Uterus (tissue), 3 donors: ENCODE measurements at regions not wholly inside any gene's neighbourhood (a gene's known extent, or its start where the extent isn't known, plus 50 kb on each side); places are given as distances from the start of the nearest gene placed in this dataset.

Experiments used
- DNase-seq, 2 donors: peaks; one replicate each; pipeline ENCODE4 v3.0.0-alpha.2; 2019 to 2020
- H3K27ac ChIP-seq, 2 donors: fragments of 200-600 bp; sonication (generic); 1 replicate in 1 of 2; 2 replicates in 1 of 2; pipeline ENCODE4 v1.5.1; 2016 to 2018
- H3K27me3 ChIP-seq, 2 donors: fragments of 200-600 bp; sonication (generic); one replicate each; pipeline ENCODE4 v1.5.1; 2018 to 2019; ENCODE audit warnings: control low read depth in 1 of 2
- H3K36me3 ChIP-seq, 2 donors: fragments of 200-600 bp; sonication (generic); one replicate each; pipeline ENCODE4 v1.5.1; 2019; ENCODE audit warnings: control low read depth in 1 of 2
- H3K4me1 ChIP-seq, 2 donors: fragments of 200-600 bp; sonication (generic); one replicate each; pipeline ENCODE4 v1.5.1; 2018 to 2019; ENCODE audit warnings: control low read depth in 1 of 2
- H3K4me3 ChIP-seq, 2 donors: fragments of 200-600 bp; sonication (generic); 1 replicate in 1 of 2; 2 replicates in 1 of 2; pipeline ENCODE4 v1.5.1; 2018 to 2019; ENCODE audit warnings: mild to moderate bottlenecking in 1 of 2
- H3K9me3 ChIP-seq, 2 donors: fragments of 200-600 bp; sonication (generic); one replicate each; pipeline ENCODE4 v1.5.1; 2019; ENCODE audit warnings: control low read depth in 1 of 2
- CTCF ChIP-seq, 4 experiments: fragments of 200-600 bp in 2 of 4; fragments of 450-650 bp in 2 of 4; sonication (generic) in 2 of 4; IDR thresholded peaks; one replicate each; pipeline ENCODE4 v1.5.1; 2016 to 2019; ENCODE audit warnings: antibody characterized with exemption in 4 of 4, mild to moderate bottlenecking in 2 of 4, moderate library complexity in 1 of 4
- POLR2A ChIP-seq, 2 donors: fragments of 450-650 bp; IDR thresholded peaks; one replicate each; pipeline ENCODE4 v1.6.1; 2016; ENCODE audit warnings: antibody characterized with exemption in 2 of 2, mild to moderate bottlenecking in 1 of 2, moderate library complexity in 1 of 2
- intact Hi-C: fragments of 100-400 bp; cut with DNase I; formaldehyde crosslinking; loops from one replicate; pipeline ENCODE4 v1.15.1; 2023; ENCODE audit warnings: low total_unique reads
- donor health status: DM: yes; HTN: yes; CAD: no.

- no peak overlapping the region for H3K4me3 ChIP-seq
- no peaks in the 10 kb centered on the region for H3K9me3 ChIP-seq
- no peaks in the 10 kb centered on the region for H3K4me1 ChIP-seq
- no peak for DNase-seq
- no peak overlapping the region for H3K27ac ChIP-seq
- no peaks in the 10 kb centered on the region for H3K27me3 ChIP-seq
- no peaks in the 10 kb centered on the region for H3K36me3 ChIP-seq
- intact Hi-C loops = no loop called here
- TF ChIP-seq POLR2A (IDR thresholded peaks at IDR 0.05) = no peak
- no peak for TF ChIP-seq CTCF (IDR thresholded peaks at IDR 0.05)
These were observed 901.4 kb downstream of the DCDC2C start for GRCh38 chr2:4604767-4605166.

GRCh38 chr2:4618141-4618540 is 914.8 kb downstream of the DCDC2C start:
- no peak for DNase-seq
- Histone ChIP-seq H3K36me3 (no peaks in the 10 kb centered on the region), H3K27me3 (no peaks in the 10 kb centered on the region), H3K9me3 (no peaks in the 10 kb centered on the region), H3K4me1 (no peaks in the 10 kb centered on the region), H3K27ac (no peak overlapping the region), H3K4me3 (no peak overlapping the region)
- intact Hi-C loops = no loop called here
- TF ChIP-seq CTCF (IDR thresholded peaks at IDR 0.05) (no peak), POLR2A (IDR thresholded peaks at IDR 0.05) (no peak)

- Histone ChIP-seq H3K4me1 (no peaks in the 10 kb centered on the region), H3K9me3 (no peaks in the 10 kb centered on the region), H3K4me3 (no peak overlapping the region), H3K27ac (no peak overlapping the region), H3K27me3 (no peaks in the 10 kb centered on the region), H3K36me3 (no peaks in the 10 kb centered on the region)
- DNase-seq = no peak
- intact Hi-C loops = no loop called here
- no peak for TF ChIP-seq CTCF (IDR thresholded peaks at IDR 0.05)
These were observed 915.4 kb downstream of the DCDC2C start for GRCh38 chr2:4618630-4619228.

- intact Hi-C loops = no loop called here
- H3K27me3 ChIP-seq = no peaks in the 10 kb centered on the region
- no peak overlapping the region for H3K4me3 ChIP-seq
- no peak for TF ChIP-seq CTCF (IDR thresholded peaks at IDR 0.05)
- TF ChIP-seq POLR2A (IDR thresholded peaks at IDR 0.05) = no peak
- DNase-seq = no peak
- no peaks in the 10 kb centered on the region for H3K4me1 ChIP-seq
- no peaks in the 10 kb centered on the region for H3K9me3 ChIP-seq
- no peaks in the 10 kb centered on the region for H3K36me3 ChIP-seq
- no peak overlapping the region for H3K27ac ChIP-seq
These were observed 925.7 kb downstream of the DCDC2C start for GRCh38 chr2:4628998-4629501.

GRCh38 chr2:4635289-4635688 is 931.9 kb downstream of the DCDC2C start:
- no peaks in the 10 kb centered on the region for H3K36me3 ChIP-seq
- H3K27me3 ChIP-seq = no peaks in the 10 kb centered on the region
- no peak overlapping the region for H3K4me3 ChIP-seq
- intact Hi-C loops = no loop called here
- H3K4me1 ChIP-seq = no peaks in the 10 kb centered on the region
- H3K27ac ChIP-seq = no peak overlapping the region
- H3K9me3 ChIP-seq = no peaks in the 10 kb centered on the region
- DNase-seq = no peak
- TF ChIP-seq POLR2A (IDR thresholded peaks at IDR 0.05) = no peak
- TF ChIP-seq CTCF (IDR thresholded peaks at IDR 0.05) = no peak
